SU-DHL-6 (cell line): ENCODE measurements at regions not wholly inside any gene's neighbourhood (a gene's known extent, or its start where the extent isn't known, plus 50 kb on each side); places are given as distances from the start of the nearest gene placed in this dataset.

Experiments
- H2AFZ ChIP-seq: fragments of 200-600 bp; sonication (generic); 2 replicates; pipeline ENCODE4 v1.6.1; 2014; ENCODE audit warnings: low read depth, mild to moderate bottlenecking, moderate library complexity, mixed read lengths, antibody characterized with exemption, low read length; ENCODE audit not compliant: severe bottlenecking
- H3F3A ChIP-seq: fragments of 200-600 bp; shearing (Covaris generic); 2 replicates; pipeline ENCODE4 v1.6.0; 2016; ENCODE audit warnings: antibody characterized with exemption, mild to moderate bottlenecking; ENCODE audit not compliant: insufficient read depth
- H3K27ac ChIP-seq: fragments of 200-600 bp; sonication (generic); 2 replicates; pipeline ENCODE4 v1.5.1; 2016; ENCODE audit warnings: low read depth, mild to moderate bottlenecking, low read length, moderate library complexity, mixed read lengths
- H3K27me3 ChIP-seq: fragments of 200-600 bp; sonication (generic), shearing (Covaris generic); 2 replicates; pipeline ENCODE4 v1.6.0; 2014; ENCODE audit warnings: mild to moderate bottlenecking, low read length
- H3K36me3 ChIP-seq: fragments of 200-600 bp; sonication (generic); 2 replicates; pipeline ENCODE4 v1.6.1; 2014; ENCODE audit warnings: mild to moderate bottlenecking, low read length, mixed read lengths
- H3K4me2 ChIP-seq: fragments of 300-600, 200-600 bp; shearing (Covaris generic), sonication (generic); 2 replicates; pipeline ENCODE4 v1.6.0; 2014; ENCODE audit warnings: low read length, low read depth, mild to moderate bottlenecking; ENCODE audit not compliant: poor library complexity, severe bottlenecking
- H3K4me3 ChIP-seq: fragments of 200-600 bp; sonication (generic); 2 replicates; pipeline ENCODE4 v1.5.1; 2014; ENCODE audit warnings: antibody characterized with exemption, low read length, mild to moderate bottlenecking, mixed read lengths; ENCODE audit not compliant: insufficient read depth, poor library complexity, severe bottlenecking
- H3K79me2 ChIP-seq: fragments of 200-600 bp; sonication (generic); 2 replicates; pipeline ENCODE4 v1.6.1; 2014; ENCODE audit warnings: mild to moderate bottlenecking, low read length, moderate library complexity; ENCODE audit not compliant: insufficient read depth
- H3K9ac ChIP-seq: fragments of 200-600 bp; sonication (generic); 2 replicates; pipeline ENCODE4 v1.7.0; 2014; ENCODE audit warnings: mild to moderate bottlenecking, low read length
- H3K9me2 ChIP-seq: fragments of 200-600 bp; sonication (generic); replicated peaks from 2 replicates; pipeline ENCODE4 v1.6.1; 2014; ENCODE audit warnings: low read length; ENCODE audit not compliant: insufficient read depth
- H3K9me3 ChIP-seq: fragments of 200-600 bp; sonication (generic); 2 replicates; pipeline ENCODE4 v1.6.1; 2014; ENCODE audit warnings: low read length, mixed read lengths; ENCODE audit not compliant: insufficient read depth
- H4K20me1 ChIP-seq: fragments of 200-600 bp; sonication (generic); 2 replicates; pipeline ENCODE4 v1.6.1; 2014; ENCODE audit warnings: low read depth, mild to moderate bottlenecking, antibody characterized with exemption, low read length, moderate library complexity, mixed read lengths
- CTCF ChIP-seq: fragments of 200-600 bp; sonication (generic); IDR thresholded peaks from one replicate; pipeline ENCODE4 v1.5.1; 2017; ENCODE audit warnings: antibody characterized with exemption, mild to moderate bottlenecking, low read length, moderate library complexity; ENCODE audit not compliant: insufficient read depth, poor library complexity, severe bottlenecking
- EZH2phosphoT487 ChIP-seq: fragments of 200-600 bp; sonication (generic), shearing (Covaris generic); conservative IDR thresholded peaks from 2 replicates; pipeline ENCODE4 v1.6.1; 2018; ENCODE audit warnings: mild to moderate bottlenecking, antibody characterized with exemption, low read length, moderate library complexity, mixed read lengths

- H2AFZ ChIP-seq, result no peak overlapping the region
- TF ChIP-seq CTCF, result no peak
- TF ChIP-seq EZH2phosphoT487, result no peak
- no peak overlapping the region for H3K9ac ChIP-seq
- H3K79me2 ChIP-seq, result no peaks in the 10 kb centered on the region
- H3K4me2 ChIP-seq, result no peak overlapping the region
- H3K27ac ChIP-seq, result no peak overlapping the region
- H3K4me3 ChIP-seq, result no peak overlapping the region
- H3K36me3 ChIP-seq, result no peaks in the 10 kb centered on the region
- H3K9me3 ChIP-seq, result no peaks in the 10 kb centered on the region
- no peaks in the 10 kb centered on the region for H3K27me3 ChIP-seq
- no peaks in the 10 kb centered on the region for H3K9me2 ChIP-seq
- H3F3A ChIP-seq, result no peaks in the 10 kb centered on the region
- no peaks in the 10 kb centered on the region for H4K20me1 ChIP-seq
These were observed 348.7 kb upstream of the MANEA start for GRCh38 chr6:95228636-95229035.

GRCh38 chr6:95230071-95230740 is 347.1 kb upstream of the MANEA start:
- Histone ChIP-seq H3K36me3 (no peaks in the 10 kb centered on the region), H2AFZ (no peak overlapping the region), H3K27me3 (no peaks in the 10 kb centered on the region), H3K4me3 (no peak overlapping the region), H3K27ac (no peak overlapping the region), H3K9me3 (no peaks in the 10 kb centered on the region), H3K9me2 (no peaks in the 10 kb centered on the region), H3K79me2 (no peaks in the 10 kb centered on the region), H3F3A (no peaks in the 10 kb centered on the region), H4K20me1 (no peaks in the 10 kb centered on the region), H3K9ac (no peak overlapping the region), H3K4me2 (no peak overlapping the region)
- no peak for TF ChIP-seq CTCF
- no peak for TF ChIP-seq EZH2phosphoT487

GRCh38 chr6:95231416-95231815 is 345.9 kb upstream of the MANEA start:
- no peak overlapping the region for H2AFZ ChIP-seq
- no peaks in the 10 kb centered on the region for H3K27me3 ChIP-seq
- no peaks in the 10 kb centered on the region for H3K9me2 ChIP-seq
- H3K36me3 ChIP-seq, result no peaks in the 10 kb centered on the region
- no peaks in the 10 kb centered on the region for H3K9me3 ChIP-seq
- H3K9ac ChIP-seq, result no peak overlapping the region
- TF ChIP-seq EZH2phosphoT487 (no peak), CTCF (no peak)
- no peak overlapping the region for H3K4me2 ChIP-seq
- no peak overlapping the region for H3K27ac ChIP-seq
- no peaks in the 10 kb centered on the region for H3K79me2 ChIP-seq
- H3F3A ChIP-seq, result no peaks in the 10 kb centered on the region
- no peaks in the 10 kb centered on the region for H4K20me1 ChIP-seq
- no peak overlapping the region for H3K4me3 ChIP-seq
